ENCODE measurements at regions not wholly inside any gene's neighbourhood (a gene's known extent, or its start where the extent isn't known, plus 50 kb on each side); places are given as distances from the start of the nearest gene placed in this dataset.
"Not testable (repeated sequence)": the region's sequence is repeated elsewhere in the genome, so short reads cannot be mapped to it uniquely, and the experiment has no call there.

GRCh38 chr13:65808061-65808460 is 1422.1 kb downstream of the PCDH9 start:
- in situ Hi-C loops (cut with HindIII; ENCODE audit: low sequenced_read_pairs), result no loop called here
- no peak overlapping the region for H3K4me3 ChIP-seq (ENCODE audit: low read depth, low read length)
- no peak for TF ChIP-seq CTCF (IDR thresholded peaks at IDR 0.05; ENCODE audit: low read depth, low read length, missing control alignments)
- DNase-seq (ENCODE audit: low read depth), result no peak

- DNase-seq (ENCODE audit: low read depth), result no peak
- no peak for TF ChIP-seq CTCF (IDR thresholded peaks at IDR 0.05; ENCODE audit: low read depth, low read length, missing control alignments)
Measured at GRCh38 chr13:65803530-65804392, 1426.4 kb downstream of the PCDH9 start.

DNA sequence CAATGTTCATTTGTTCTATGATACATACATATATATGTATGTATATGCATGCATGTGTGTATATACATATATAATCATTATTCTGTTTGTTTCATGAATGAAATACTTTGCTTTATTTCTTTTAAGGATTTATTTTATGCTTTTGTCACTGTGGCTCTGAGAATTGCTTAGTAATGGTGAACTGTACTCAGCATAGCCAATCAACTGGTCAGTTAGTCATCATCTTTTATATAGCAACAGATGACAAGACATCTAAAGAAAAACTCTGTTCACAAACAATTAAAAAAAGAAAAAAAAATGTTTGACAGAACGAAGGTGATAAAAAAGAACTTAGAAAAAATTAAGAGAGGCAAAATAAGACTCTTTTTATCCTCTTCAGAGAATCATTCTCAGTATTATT is 1440.3 kb downstream of the PCDH9 start:
- TF ChIP-seq CTCF (IDR thresholded peaks at IDR 0.05; ENCODE audit: low read depth, low read length, missing control alignments), result no peak
- in situ Hi-C loops (cut with HindIII; ENCODE audit: low sequenced_read_pairs), result no loop called here
- no peak for DNase-seq (ENCODE audit: low read depth)
- H3K4me3 ChIP-seq (ENCODE audit: low read depth, low read length), result no peak overlapping the region

More at GRCh38 chr13:65803530-65804392, 1426.4 kb downstream of the PCDH9 start:
- in situ Hi-C loops (cut with HindIII; ENCODE audit: low sequenced_read_pairs), result no loop called here
- no peak overlapping the region for H3K4me3 ChIP-seq (ENCODE audit: low read depth, low read length)

- no peak for TF ChIP-seq CTCF (IDR thresholded peaks at IDR 0.05; ENCODE audit: low read depth, low read length, missing control alignments)
- in situ Hi-C loops (cut with HindIII; ENCODE audit: low sequenced_read_pairs), result no loop called here
Measured at GRCh38 chr13:65787082-65787481, 1443.1 kb downstream of the PCDH9 start.

GRCh38 chr13:65784088-65784816 is 1445.9 kb downstream of the PCDH9 start:
- no peak overlapping the region for H3K4me3 ChIP-seq (ENCODE audit: low read depth, low read length)
- DNase-seq (ENCODE audit: low read depth), result no peak
- no peak for TF ChIP-seq CTCF (IDR thresholded peaks at IDR 0.05; ENCODE audit: low read depth, low read length, missing control alignments)
- in situ Hi-C loops (cut with HindIII; ENCODE audit: low sequenced_read_pairs), result no loop called here

More at GRCh38 chr13:65787082-65787481, 1443.1 kb downstream of the PCDH9 start:
- no peak overlapping the region for H3K4me3 ChIP-seq (ENCODE audit: low read depth, low read length)
- no peak for DNase-seq (ENCODE audit: low read depth)

- H3K4me3 ChIP-seq (ENCODE audit: low read depth, low read length), result no peak overlapping the region
- no peak for DNase-seq (ENCODE audit: low read depth)
- in situ Hi-C loops (cut with HindIII; ENCODE audit: low sequenced_read_pairs), result no loop called here
- no peak for TF ChIP-seq CTCF (IDR thresholded peaks at IDR 0.05; ENCODE audit: low read depth, low read length, missing control alignments)
Measured at GRCh38 chr13:65783383-65783782, 1446.8 kb downstream of the PCDH9 start.

- H3K4me3 ChIP-seq (ENCODE audit: low read depth, low read length); in situ Hi-C loops (cut with HindIII; ENCODE audit: low sequenced_read_pairs); DNase-seq (ENCODE audit: low read depth): not testable (repeated sequence)
Measured at GRCh38 chr13:65771704-65772313, 1458.3 kb downstream of the PCDH9 start.
